Neural progenitor cell (in vitro differentiated cells): ENCODE measurements at regions not wholly inside any gene's neighbourhood (a gene's known extent, or its start where the extent isn't known, plus 50 kb on each side); places are given as distances from the start of the nearest gene placed in this dataset.

Source experiments
- DNase-seq: peaks from one replicate; pipeline ENCODE4 v3.0.0-alpha.2; 2016; ENCODE audit warnings: low spot score
- H2AFZ ChIP-seq: fragments of 200-600 bp; sonication (generic); replicated peaks from 2 replicates; pipeline ENCODE4 v1.6.1; 2016; ENCODE audit warnings: antibody characterized with exemption
- H3F3A ChIP-seq: fragments of 200-600 bp; sonication (generic); 2 replicates; pipeline ENCODE4 v1.6.1; 2016; ENCODE audit warnings: antibody characterized with exemption, low read depth
- H3K27ac ChIP-seq: fragments of 200-600 bp; sonication (generic); 2 replicates; pipeline ENCODE4 v1.5.1; 2016; ENCODE audit warnings: mild to moderate bottlenecking
- H3K27me3 ChIP-seq: fragments of 200-600 bp; sonication (generic); 2 replicates; pipeline ENCODE4 v1.6.1; 2016; ENCODE audit warnings: mild to moderate bottlenecking, moderate library complexity
- H3K36me3 ChIP-seq: fragments of 200-600 bp; sonication (generic); 2 replicates; pipeline ENCODE4 v1.5.1; 2016
- H3K4me1 ChIP-seq: fragments of 200-600 bp; sonication (generic); 2 replicates; pipeline ENCODE4 v1.6.1; 2016; ENCODE audit warnings: mixed run types
- H3K4me2 ChIP-seq: fragments of 200-600 bp; sonication (generic); 2 replicates; pipeline ENCODE4 v1.6.1; 2016
- H3K4me3 ChIP-seq: fragments of 200-600 bp; sonication (generic); 2 replicates; pipeline ENCODE4 v1.5.1; 2016
- H3K79me2 ChIP-seq: fragments of 200-600 bp; sonication (generic); 2 replicates; pipeline ENCODE4 v1.6.1; 2016; ENCODE audit warnings: low read depth
- H3K9ac ChIP-seq: fragments of 200-600 bp; sonication (generic); 2 replicates; pipeline ENCODE4 v1.6.1; 2016
- H3K9me3 ChIP-seq: fragments of 200-600 bp; sonication (generic); 2 replicates; pipeline ENCODE4 v1.5.1; 2016; ENCODE audit warnings: low read depth
- H4K20me1 ChIP-seq: fragments of 200-600 bp; sonication (generic); 2 replicates; pipeline ENCODE4 v1.6.1; 2016; ENCODE audit warnings: low read depth
- H3K27ac Mint-ChIP-seq: 3 replicates; pipeline ENCODE4 v1.8.0; 2021; ENCODE audit warnings: mixed read lengths
- H3K27me3 Mint-ChIP-seq: 2 replicates; pipeline ENCODE4 v1.8.0; 2022; ENCODE audit warnings: low read depth, mild to moderate bottlenecking, inconsistent platforms, moderate library complexity, mixed read lengths; ENCODE audit not compliant: insufficient read depth
- H3K36me3 Mint-ChIP-seq: 3 replicates; pipeline ENCODE4 v1.8.0; 2021; ENCODE audit warnings: mixed read lengths
- H3K4me1 Mint-ChIP-seq: 3 replicates; pipeline ENCODE4 v1.8.0; 2021; ENCODE audit warnings: mixed read lengths
- H3K4me3 Mint-ChIP-seq: 3 replicates; pipeline ENCODE4 v1.8.0; 2021; ENCODE audit warnings: mild to moderate bottlenecking, moderate library complexity, mixed read lengths
- H3K9me3 Mint-ChIP-seq: 3 replicates; pipeline ENCODE4 v1.8.0; 2020; ENCODE audit warnings: mixed read lengths
- EZH2 ChIP-seq: fragments of 200-600 bp; sonication (generic); IDR thresholded peaks from 2 replicates; pipeline ENCODE4 v1.6.1; 2017; ENCODE audit warnings: antibody characterized with exemption, mild to moderate bottlenecking, moderate library complexity
- EZH2phosphoT487 ChIP-seq: fragments of 200-600 bp; sonication (generic); IDR thresholded peaks from 2 replicates; pipeline ENCODE4 v1.6.1; 2017; ENCODE audit warnings: antibody characterized with exemption
- TF ChIP-seq, protein P1 (sequence below): fragments of 200-600 bp; sonication (generic); IDR thresholded peaks from 2 replicates; pipeline ENCODE4 v1.5.1; 2017; ENCODE audit warnings: antibody characterized with exemption, mild to moderate bottlenecking

- TF ChIP-seq EZH2phosphoT487 (no peak), EZH2 (no peak)
- TF ChIP-seq, protein P1, sequence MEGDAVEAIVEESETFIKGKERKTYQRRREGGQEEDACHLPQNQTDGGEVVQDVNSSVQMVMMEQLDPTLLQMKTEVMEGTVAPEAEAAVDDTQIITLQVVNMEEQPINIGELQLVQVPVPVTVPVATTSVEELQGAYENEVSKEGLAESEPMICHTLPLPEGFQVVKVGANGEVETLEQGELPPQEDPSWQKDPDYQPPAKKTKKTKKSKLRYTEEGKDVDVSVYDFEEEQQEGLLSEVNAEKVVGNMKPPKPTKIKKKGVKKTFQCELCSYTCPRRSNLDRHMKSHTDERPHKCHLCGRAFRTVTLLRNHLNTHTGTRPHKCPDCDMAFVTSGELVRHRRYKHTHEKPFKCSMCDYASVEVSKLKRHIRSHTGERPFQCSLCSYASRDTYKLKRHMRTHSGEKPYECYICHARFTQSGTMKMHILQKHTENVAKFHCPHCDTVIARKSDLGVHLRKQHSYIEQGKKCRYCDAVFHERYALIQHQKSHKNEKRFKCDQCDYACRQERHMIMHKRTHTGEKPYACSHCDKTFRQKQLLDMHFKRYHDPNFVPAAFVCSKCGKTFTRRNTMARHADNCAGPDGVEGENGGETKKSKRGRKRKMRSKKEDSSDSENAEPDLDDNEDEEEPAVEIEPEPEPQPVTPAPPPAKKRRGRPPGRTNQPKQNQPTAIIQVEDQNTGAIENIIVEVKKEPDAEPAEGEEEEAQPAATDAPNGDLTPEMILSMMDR, result no peak
- no peak overlapping the region for H3K4me2 ChIP-seq
- no peaks in the 10 kb centered on the region for H3K79me2 ChIP-seq
- no peaks in the 10 kb centered on the region for H3K36me3 Mint-ChIP-seq
- H3K27ac Mint-ChIP-seq, result no peak overlapping the region
- peaks cover 10% of the 10 kb centered on the region for H3K27me3 Mint-ChIP-seq
- no peaks in the 10 kb centered on the region for H4K20me1 ChIP-seq
- H3K4me1 Mint-ChIP-seq, result peaks cover 3% of the 10 kb centered on the region
- peaks cover 11% of the 10 kb centered on the region for H3K4me1 ChIP-seq
- H3K27ac ChIP-seq, result no peak overlapping the region
- no peaks in the 10 kb centered on the region for H3K36me3 ChIP-seq
- no peaks in the 10 kb centered on the region for H3K9me3 Mint-ChIP-seq
- H3K9ac ChIP-seq, result no peak overlapping the region
- H3K4me3 ChIP-seq, result no peak overlapping the region
- H3K4me3 Mint-ChIP-seq, result no peak overlapping the region
- no peaks in the 10 kb centered on the region for H3K9me3 ChIP-seq
- peak; percentile 23 for DNase-seq
- peaks cover 6% of the 10 kb centered on the region for H3F3A ChIP-seq
- H2AFZ ChIP-seq, result no peak overlapping the region
- no peaks in the 10 kb centered on the region for H3K27me3 ChIP-seq
Measured at GRCh38 chr12:116495260-116495659, 63.9 kb upstream of the MAP1LC3B2 start.

DNA sequence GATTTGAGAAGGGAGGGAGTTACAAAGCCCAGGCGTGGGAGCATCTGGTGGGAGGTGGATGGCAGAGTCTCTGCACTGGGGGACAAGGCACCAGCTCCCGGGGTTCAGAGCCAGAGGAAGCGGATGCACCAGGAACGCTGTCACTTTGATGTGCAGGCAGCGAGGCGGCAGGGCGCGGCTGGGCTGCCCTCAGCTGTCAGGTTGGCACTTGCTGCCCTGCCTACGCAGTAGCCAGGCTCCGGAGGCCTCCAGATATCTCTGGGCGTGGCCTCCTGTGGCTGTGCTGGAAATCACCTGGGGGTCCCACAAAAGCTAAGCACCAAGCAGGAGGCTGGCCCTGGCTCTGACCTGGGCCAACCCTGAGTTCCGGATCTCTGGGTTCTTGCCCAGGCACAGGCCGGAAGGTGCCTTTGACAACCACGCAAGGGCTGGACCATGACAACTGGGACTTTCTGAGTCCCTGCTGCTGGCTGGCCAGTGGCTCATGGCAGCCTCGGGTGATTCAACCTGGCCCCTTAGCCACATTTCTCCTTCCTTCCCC is 62.1 kb upstream of the MAP1LC3B2 start:
- no peaks in the 10 kb centered on the region for H3K36me3 ChIP-seq
- H3K27me3 ChIP-seq, result no peaks in the 10 kb centered on the region
- no peaks in the 10 kb centered on the region for H4K20me1 ChIP-seq
- no peaks in the 10 kb centered on the region for H3K36me3 Mint-ChIP-seq
- no peak overlapping the region for H3K4me3 ChIP-seq
- H2AFZ ChIP-seq, result peak overlapping the region; percentile 72
- H3K27me3 Mint-ChIP-seq, result peaks cover 10% of the 10 kb centered on the region
- no peak overlapping the region for H3K4me3 Mint-ChIP-seq
- no peak overlapping the region for H3K9ac ChIP-seq
- H3K4me1 ChIP-seq, result peaks cover 11% of the 10 kb centered on the region
- no peaks in the 10 kb centered on the region for H3K9me3 ChIP-seq
- H3K27ac Mint-ChIP-seq, result no peak overlapping the region
- no peaks in the 10 kb centered on the region for H3K79me2 ChIP-seq
- H3K4me1 Mint-ChIP-seq, result peaks cover 7% of the 10 kb centered on the region
- peaks cover 6% of the 10 kb centered on the region for H3F3A ChIP-seq
- H3K4me2 ChIP-seq, result no peak overlapping the region
- no peak for TF ChIP-seq EZH2
- TF ChIP-seq EZH2phosphoT487, result no peak
- TF ChIP-seq, protein P1, result no peak
- H3K27ac ChIP-seq, result no peak overlapping the region
- DNase-seq, result peak; percentile 25
- no peaks in the 10 kb centered on the region for H3K9me3 Mint-ChIP-seq

DNA sequence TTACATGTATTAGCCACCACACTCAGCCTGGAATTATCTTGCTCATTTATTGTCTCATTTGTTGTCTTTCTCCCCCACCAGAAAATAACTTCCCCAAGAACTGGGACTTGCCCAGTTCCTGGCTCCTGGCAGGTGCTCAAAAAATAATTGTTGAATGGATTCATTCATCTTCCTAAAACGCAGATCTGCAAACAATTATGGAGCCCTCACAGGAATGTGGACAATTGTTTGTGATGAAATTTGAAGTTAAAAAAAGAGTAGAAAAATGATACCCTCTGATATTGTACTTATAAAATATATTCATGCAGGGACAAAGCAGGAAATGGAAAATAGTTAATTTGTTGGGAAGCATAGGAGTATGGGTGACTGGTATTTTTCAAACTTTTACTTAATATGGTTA is 60.7 kb upstream of the MAP1LC3B2 start:
- H3F3A ChIP-seq, result peaks cover 6% of the 10 kb centered on the region
- peaks cover 11% of the 10 kb centered on the region for H3K4me1 ChIP-seq
- H4K20me1 ChIP-seq, result no peaks in the 10 kb centered on the region
- H3K9ac ChIP-seq, result no peak overlapping the region
- no peaks in the 10 kb centered on the region for H3K79me2 ChIP-seq
- H3K36me3 Mint-ChIP-seq, result no peaks in the 10 kb centered on the region
- TF ChIP-seq EZH2 (no peak), EZH2phosphoT487 (no peak)
- TF ChIP-seq, protein P1, result no peak
- no peak overlapping the region for H3K27ac ChIP-seq
- H3K9me3 Mint-ChIP-seq, result no peaks in the 10 kb centered on the region
- no peak for DNase-seq
- H3K4me1 Mint-ChIP-seq, result peaks cover 18% of the 10 kb centered on the region
- H3K27me3 ChIP-seq, result no peaks in the 10 kb centered on the region
- no peak overlapping the region for H2AFZ ChIP-seq
- H3K4me2 ChIP-seq, result no peak overlapping the region
- no peak overlapping the region for H3K4me3 Mint-ChIP-seq
- H3K27ac Mint-ChIP-seq, result no peak overlapping the region
- no peaks in the 10 kb centered on the region for H3K9me3 ChIP-seq
- no peak overlapping the region for H3K4me3 ChIP-seq
- H3K27me3 Mint-ChIP-seq, result peaks cover 4% of the 10 kb centered on the region
- H3K36me3 ChIP-seq, result no peaks in the 10 kb centered on the region
